Hematopoietic multipotent progenitor cell treated with erythropoietin and hydrocortisone succinate and interleukin-3 and kit ligand, for 4 days (in vitro differentiated cells): ENCODE measurements at regions not wholly inside any gene's neighbourhood (a gene's known extent, or its start where the extent isn't known, plus 50 kb on each side); places are given as distances from the start of the nearest gene placed in this dataset.

Experiments used
- DNase-seq: peaks from one replicate; pipeline ENCODE4 v3.0.0-alpha.2; 2015

DNA sequence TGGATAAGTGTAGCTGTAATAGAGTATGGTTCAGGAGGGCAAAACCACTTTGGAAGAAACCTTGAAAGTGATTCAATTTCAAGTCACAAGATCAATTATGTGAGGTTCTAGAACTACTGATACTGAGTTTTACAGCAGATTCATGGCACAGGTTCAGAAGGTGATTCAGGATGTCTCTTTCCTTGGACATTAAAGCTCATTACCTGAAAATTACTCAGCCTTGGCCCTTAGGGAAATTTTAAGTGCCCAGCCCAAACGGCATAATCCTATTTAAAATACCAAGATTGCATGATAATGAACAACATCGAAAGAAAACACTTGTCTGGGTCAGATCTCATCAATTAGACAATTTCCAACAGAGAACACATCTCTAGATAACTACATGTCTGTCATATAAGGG, 70.2 kb upstream of the SLC38A2 start:
- no peak for DNase-seq

DNA sequence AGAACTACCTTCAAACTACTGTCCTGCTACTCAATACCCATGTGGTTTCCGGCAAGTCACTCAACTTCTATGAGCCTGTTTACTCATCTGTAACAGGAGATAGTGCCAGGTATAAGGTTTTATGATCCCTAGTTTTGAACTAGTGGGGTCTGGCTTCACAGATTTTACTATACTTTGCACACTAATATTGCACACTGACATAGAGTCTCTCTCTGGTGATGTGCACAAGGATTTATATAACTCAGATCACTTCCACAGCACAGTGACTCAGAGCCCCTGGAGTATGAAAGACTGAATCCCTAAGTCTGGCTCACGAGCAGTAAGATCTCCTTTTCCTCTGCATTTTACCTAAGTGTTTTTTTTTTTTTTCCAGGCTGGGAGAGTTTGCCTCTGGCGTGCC, 69.7 kb upstream of the SLC38A2 start:
- no peak for DNase-seq

DNA sequence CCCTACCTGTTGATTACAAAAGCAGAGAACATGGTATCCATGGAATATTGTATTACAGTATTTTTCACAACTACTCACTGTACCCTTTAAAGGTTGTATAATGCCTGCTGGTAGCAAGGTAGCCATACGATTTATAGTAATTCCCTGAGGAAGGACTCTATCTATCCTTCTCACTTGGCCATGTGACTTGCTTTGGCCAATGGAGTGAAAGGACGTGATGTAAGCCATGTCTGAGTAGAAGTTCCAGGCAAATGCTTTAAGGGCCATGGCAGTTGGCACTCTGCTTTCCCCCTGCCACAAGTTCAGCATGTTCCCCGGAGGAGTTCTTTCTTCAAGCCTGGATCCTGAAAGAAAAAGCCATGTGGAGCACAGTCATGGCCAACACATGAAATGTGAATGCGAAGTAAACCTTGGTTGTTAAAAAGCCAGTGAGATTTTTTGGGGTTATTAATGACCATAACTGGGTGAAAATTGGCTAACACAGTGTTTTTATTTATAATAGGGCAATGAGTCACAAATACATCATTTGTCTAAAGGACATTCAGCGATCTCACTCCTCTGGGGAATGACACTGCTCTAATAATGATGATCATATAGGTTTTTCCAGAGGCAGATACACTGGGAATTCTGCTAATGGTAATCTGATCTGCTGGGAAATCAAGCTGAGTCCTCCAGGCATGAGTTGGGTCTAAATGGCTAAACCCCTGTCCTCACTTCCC, 67.4 kb upstream of the SLC38A2 start:
- DNase-seq: no peak

DNA sequence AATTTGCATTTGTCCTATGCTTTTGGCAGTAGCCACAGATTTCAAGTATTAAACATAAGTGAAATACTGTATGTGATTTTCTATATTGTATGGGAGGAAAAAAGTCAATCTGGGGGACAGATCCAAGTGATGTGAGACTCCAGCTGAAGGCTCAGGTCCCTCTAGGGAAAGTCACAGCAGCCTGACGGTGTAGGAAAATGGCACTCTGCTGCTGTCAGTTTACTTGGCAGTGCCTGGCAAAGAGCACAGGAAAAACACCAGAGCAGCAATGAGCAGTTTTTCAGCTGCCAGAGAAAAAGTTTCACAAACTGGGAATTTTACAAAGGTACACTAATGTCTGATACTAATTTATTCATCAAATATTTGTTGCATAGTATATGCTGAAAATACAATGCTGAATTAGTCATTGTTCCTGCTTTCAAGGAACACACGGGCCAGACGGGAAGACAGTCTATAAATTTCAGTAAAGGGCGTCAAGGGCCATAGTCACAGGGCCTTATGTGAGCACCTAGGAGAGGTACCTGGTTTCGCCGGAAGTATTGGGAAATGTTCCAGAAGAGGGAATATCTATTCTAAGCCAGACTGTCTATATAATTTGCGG, 66.2 kb upstream of the SLC38A2 start:
- DNase-seq: no peak

DNA sequence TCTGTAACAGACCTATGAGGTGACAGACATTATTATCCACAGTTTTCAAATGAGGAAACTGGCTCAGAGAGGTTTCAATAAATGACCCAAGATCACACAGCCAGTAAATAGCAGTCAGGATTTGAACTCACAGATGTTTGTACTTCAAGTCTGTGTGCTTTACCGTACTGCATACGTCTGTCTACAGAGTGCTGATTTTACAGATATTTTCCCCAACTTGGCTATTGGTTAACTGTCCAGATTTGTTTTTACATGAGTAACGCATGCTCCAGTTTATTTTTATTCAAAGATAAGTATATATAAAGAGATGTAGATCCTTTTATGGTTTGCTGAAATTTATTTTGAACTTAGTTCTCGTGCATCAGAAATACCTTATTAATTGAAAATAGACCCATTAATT, 65.7 kb upstream of the SLC38A2 start:
- no peak for DNase-seq

DNA sequence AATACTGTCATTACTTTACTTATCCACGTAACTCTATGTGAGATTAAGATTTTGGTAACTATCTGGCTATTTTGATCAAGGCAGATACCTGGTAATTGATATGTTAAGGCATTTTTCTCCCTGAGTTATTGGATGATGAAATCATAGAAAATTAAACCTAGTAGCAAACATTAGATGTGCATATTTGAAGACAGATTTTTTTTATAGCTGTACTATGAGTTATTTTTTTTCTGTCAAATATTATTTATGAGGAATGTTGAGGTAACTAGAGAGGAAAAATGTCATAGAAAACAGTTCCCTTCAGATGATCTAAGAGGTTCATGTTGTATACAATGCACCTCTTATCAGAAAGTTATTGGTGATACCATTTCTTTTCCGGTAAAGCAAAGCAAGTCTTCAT, 64.9 kb upstream of the SLC38A2 start:
- no peak for DNase-seq

DNA sequence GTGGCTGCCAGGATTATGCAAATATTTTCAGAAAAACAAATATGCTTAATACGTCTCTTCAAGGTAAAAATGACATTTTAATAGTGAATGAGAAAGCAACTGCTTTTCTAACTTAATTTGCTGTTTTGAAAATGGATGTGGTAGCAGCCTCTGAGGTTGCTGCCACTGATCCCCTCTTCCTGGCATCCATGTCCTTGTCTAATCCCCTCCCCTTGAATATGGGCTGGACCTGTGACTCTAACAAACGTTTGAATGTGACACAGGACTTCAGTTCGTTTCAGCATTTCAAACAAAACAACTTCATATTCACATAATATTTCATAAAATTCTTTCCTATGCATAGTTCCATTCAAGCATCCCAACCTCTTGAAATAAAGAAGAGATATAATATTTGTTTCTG, 64.2 kb upstream of the SLC38A2 start:
- DNase-seq: no peak

DNA sequence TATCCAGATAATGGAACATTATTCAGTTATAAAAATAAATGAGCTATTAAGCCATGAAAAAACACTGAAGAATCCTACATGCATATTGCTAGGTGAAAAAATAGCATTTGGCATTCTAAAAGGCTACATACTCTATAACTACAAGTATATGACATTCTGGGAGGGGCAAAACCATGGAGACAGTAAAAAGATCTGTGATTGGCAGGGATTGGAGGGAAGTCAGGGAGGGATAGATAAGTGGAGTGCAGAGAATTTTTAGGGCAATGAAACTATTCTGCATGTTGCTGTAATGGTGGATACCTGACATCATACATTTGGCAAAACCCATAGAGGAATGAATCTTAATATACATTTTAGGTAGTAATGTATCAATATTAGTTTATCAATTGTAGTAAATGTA, 63.1 kb upstream of the SLC38A2 start:
- DNase-seq: peak; percentile 28

DNA sequence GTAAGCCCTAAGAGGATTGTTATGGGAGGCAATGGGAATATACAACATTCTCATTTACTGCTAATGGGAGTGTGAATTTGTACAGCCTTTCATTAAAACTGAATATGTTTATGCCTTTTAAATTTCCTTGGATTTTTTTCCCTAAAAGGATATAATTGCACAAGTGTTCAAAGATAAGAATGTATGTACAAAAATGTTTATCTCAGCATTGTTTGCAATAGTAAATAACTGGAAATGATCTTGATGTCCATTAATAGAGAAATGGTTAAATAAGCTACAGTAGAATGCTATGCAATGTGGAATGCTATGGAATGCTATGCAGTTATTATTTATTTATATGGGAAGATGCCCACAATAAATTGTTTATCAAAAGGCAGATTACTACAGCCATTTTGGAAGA, 62.5 kb upstream of the SLC38A2 start:
- DNase-seq: no peak

DNA sequence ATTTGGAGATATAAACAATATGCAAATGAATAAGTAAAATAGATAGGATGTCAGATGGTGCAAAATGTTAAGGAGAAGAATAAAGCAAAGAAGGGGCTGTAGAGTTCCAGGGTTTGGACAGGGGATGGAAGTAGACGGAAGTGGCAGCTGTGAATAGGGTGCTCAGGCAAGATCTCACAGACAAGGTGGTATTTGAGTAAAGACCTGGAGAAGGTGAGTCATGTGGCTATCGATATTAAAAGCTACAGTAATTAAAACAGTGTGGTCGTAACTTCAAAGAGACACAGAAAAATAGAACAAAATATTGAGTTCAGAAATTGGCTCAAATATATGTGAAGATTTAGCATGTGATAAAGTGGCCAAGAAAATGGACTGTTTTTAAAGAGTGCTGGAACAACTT, 61.3 kb upstream of the SLC38A2 start:
- no peak for DNase-seq

DNA sequence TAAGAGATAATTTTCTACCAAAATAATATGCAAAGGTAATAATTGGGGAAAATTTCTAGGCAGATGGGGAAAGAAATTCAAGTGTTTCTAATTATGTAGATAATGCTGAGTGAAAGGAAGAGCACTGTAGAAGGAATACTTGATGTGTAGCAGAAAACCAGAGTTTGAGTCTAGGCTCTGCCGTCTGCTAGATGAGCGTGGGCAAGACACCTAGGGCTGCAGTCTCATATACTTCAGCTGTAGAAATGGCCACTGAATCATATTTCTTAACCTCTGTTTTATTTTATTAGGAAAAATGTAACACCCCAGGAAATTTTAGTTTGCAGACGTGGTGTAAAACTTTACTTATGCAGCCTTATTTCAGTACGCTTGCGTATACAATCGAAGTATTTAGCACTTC, 59.8 kb upstream of the SLC38A2 start:
- DNase-seq: no peak

DNA sequence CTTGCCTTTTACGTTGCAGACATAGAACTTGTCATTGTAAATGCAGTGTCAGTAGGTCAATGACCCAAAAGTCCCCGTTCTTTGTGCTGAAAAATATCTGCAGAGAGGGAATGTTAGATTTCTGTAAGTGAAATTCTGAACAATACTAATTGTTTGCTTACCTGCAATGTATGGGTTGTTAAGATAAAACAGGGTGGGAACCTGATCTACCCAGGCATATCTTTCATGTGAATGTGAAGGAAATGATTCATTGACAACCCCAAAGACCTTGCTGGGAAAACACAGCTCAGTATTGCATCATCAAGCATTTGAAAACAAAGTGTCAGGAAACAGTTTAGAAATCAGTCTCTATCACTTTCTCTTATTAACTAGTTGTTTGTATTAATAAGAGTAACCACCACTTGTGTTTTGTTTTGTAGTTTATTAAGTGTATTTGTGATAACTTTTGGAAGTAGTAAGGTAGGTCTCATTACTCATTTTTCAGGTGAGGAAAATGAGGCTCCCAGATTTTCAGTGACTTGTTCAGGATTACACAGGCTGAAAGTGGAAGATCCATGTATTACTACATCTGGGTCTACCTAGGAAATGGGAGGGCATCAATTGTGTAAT, 57.9 kb upstream of the SLC38A2 start:
- DNase-seq: peak; percentile 61
